Upper lobe of right lung (tissue), 1 donor: ENCODE measurements at regions not wholly inside any gene's neighbourhood (a gene's known extent, or its start where the extent isn't known, plus 50 kb on each side); places are given as distances from the start of the nearest gene placed in this dataset.
"Not testable (repeated sequence)": the region's sequence is repeated elsewhere in the genome, so short reads cannot be mapped to it uniquely, and the experiment has no call there.

Experiments used
- ATAC-seq: fragments of 200-7000 bp; cut with Tn5 transposase; one replicate; pipeline ENCODE4 v1.9.1; 2020; ENCODE audit warnings: mild to moderate bottlenecking, moderate library complexity
- DNase-seq: peaks from one replicate; pipeline ENCODE4 v3.0.0-alpha.2; 2020
- H3K27ac ChIP-seq: fragments of 200-600 bp; one replicate; pipeline ENCODE4 v1.8.0; 2022
- H3K27me3 ChIP-seq: fragments of 200-600 bp; one replicate; pipeline ENCODE4 v1.8.0; 2022; ENCODE audit warnings: mild to moderate bottlenecking
- H3K36me3 ChIP-seq: fragments of 200-600 bp; one replicate; pipeline ENCODE4 v1.8.0; 2022
- H3K4me1 ChIP-seq: fragments of 200-600 bp; one replicate; pipeline ENCODE4 v1.8.0; 2022
- H3K4me3 ChIP-seq: fragments of 200-600 bp; one replicate; pipeline ENCODE4 v1.8.0; 2022; ENCODE audit warnings: mild to moderate bottlenecking
- H3K9me3 ChIP-seq: fragments of 200-600 bp; one replicate; pipeline ENCODE4 v1.8.0; 2022
- CTCF ChIP-seq: fragments of 200-600 bp; IDR thresholded peaks from one replicate; pipeline ENCODE4 v1.8.0; 2022; ENCODE audit warnings: antibody characterized with exemption
- intact Hi-C: fragments of 100-400 bp; cut with DNase I; formaldehyde crosslinking; loops from one replicate; pipeline ENCODE4 v1.11.0; 2022
- donor health status: DM: no; HTN: yes; CAD: no; lungs with severe emphysema.

GRCh38 chr11:121968638-121969037, 147.4 kb downstream of the BLID start:
- H3K4me3 ChIP-seq, result no peak overlapping the region
- intact Hi-C loops, result no loop called here
- DNase-seq (no peak), ATAC-seq (no peak)
- no peak for TF ChIP-seq CTCF
- no peaks in the 10 kb centered on the region for H3K36me3 ChIP-seq
- H3K27me3 ChIP-seq, result no peaks in the 10 kb centered on the region
- H3K9me3 ChIP-seq, result no peaks in the 10 kb centered on the region
- H3K27ac ChIP-seq, result no peak overlapping the region
- H3K4me1 ChIP-seq, result no peaks in the 10 kb centered on the region

- intact Hi-C loops, result no loop called here
- H3K4me1 ChIP-seq, result no peaks in the 10 kb centered on the region
- no peak for ATAC-seq
- no peaks in the 10 kb centered on the region for H3K9me3 ChIP-seq
- no peak for TF ChIP-seq CTCF
- no peak overlapping the region for H3K4me3 ChIP-seq
- H3K36me3 ChIP-seq, result no peaks in the 10 kb centered on the region
- DNase-seq, result no peak
- H3K27me3 ChIP-seq, result no peaks in the 10 kb centered on the region
- H3K27ac ChIP-seq, result no peak overlapping the region
Observed at GRCh38 chr11:121967131-121967704, 148.8 kb downstream of the BLID start.

- DNase-seq (no peak), ATAC-seq (no peak)
- no peaks in the 10 kb centered on the region for H3K36me3 ChIP-seq
- intact Hi-C loops, result no loop called here
- H3K27me3 ChIP-seq, result no peaks in the 10 kb centered on the region
- H3K4me3 ChIP-seq, result no peak overlapping the region
- no peaks in the 10 kb centered on the region for H3K4me1 ChIP-seq
- no peak for TF ChIP-seq CTCF
- no peak overlapping the region for H3K27ac ChIP-seq
- H3K9me3 ChIP-seq, result no peaks in the 10 kb centered on the region
Observed at GRCh38 chr11:121965330-121965729, 150.7 kb downstream of the BLID start.

- H3K27me3 ChIP-seq, result no peaks in the 10 kb centered on the region
- H3K4me1 ChIP-seq, result no peaks in the 10 kb centered on the region
- no peaks in the 10 kb centered on the region for H3K36me3 ChIP-seq
- H3K9me3 ChIP-seq, result no peaks in the 10 kb centered on the region
- no peak for TF ChIP-seq CTCF
- H3K4me3 ChIP-seq, result no peak overlapping the region
- no peak overlapping the region for H3K27ac ChIP-seq
- ATAC-seq (no peak), DNase-seq (no peak)
- intact Hi-C loops, result no loop called here
Observed at GRCh38 chr11:121964591-121964990, 151.4 kb downstream of the BLID start.

- intact Hi-C loops, DNase-seq, H3K9me3 ChIP-seq, H3K4me1 ChIP-seq, ATAC-seq, H3K27ac ChIP-seq, H3K36me3 ChIP-seq, H3K27me3 ChIP-seq, H3K4me3 ChIP-seq: not testable (repeated sequence)
Observed at GRCh38 chr11:121963846-121964245, 152.2 kb downstream of the BLID start.

- intact Hi-C loops, result no loop called here
- no peak for DNase-seq
- Histone ChIP-seq H3K9me3 (no peaks in the 10 kb centered on the region), H3K27me3 (no peaks in the 10 kb centered on the region), H3K27ac (no peak overlapping the region), H3K4me3 (no peak overlapping the region), H3K4me1 (no peaks in the 10 kb centered on the region), H3K36me3 (no peaks in the 10 kb centered on the region)
- no peak for TF ChIP-seq CTCF
- ATAC-seq, result no peak
Observed at GRCh38 chr11:121961321-121961801, 154.7 kb downstream of the BLID start.
